ENCODE measurements at regions not wholly inside any gene's neighbourhood (a gene's known extent, or its start where the extent isn't known, plus 50 kb on each side); places are given as distances from the start of the nearest gene placed in this dataset.

DNA sequence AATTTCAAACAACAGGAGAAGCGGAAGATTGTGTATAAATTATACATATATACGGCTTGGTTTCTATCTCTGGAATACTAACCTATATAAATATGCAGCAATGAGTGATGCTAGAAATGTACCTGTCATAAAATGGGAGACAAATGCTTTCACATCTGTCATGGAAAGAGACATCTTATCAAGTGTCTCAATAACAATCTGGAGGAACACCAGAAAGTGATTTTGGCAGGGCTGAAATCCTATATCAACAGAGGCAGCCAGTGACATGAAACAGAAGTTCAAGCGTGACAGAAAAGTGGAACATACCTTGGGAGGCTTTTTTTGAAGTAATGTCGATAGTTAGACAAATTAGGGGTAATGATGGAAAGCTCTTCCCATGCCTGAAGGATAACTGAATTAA, 834.6 kb downstream of the JRKL start:
- no peaks in the 10 kb centered on the region for H3K4me1 ChIP-seq (ENCODE audit: control insufficient read depth, insufficient read depth, low read length)
- no peaks in the 10 kb centered on the region for H3K36me3 ChIP-seq (ENCODE audit: control insufficient read depth in 2 of 2, insufficient read depth in 2 of 2, low read length in 1 of 2)
- H4K20me1 ChIP-seq (ENCODE audit: control insufficient read depth, insufficient read depth) = no peaks in the 10 kb centered on the region
- no peak overlapping the region for H2AFZ ChIP-seq (ENCODE audit: control insufficient read depth, low read depth, low read length)
- H3K4me2 ChIP-seq (ENCODE audit: control insufficient read depth, insufficient read depth) = no peak overlapping the region
- CTCF ChIA-PET = no interaction called here
- no TSS peak for BruUV-seq (replicated peaks)
- intact Hi-C loops (cut with micrococcal nuclease; ENCODE audit: unreplicated experiment) (no loop called here), in situ Hi-C loops (cut with MboI) (no loop called here)
- H3K79me2 ChIP-seq (ENCODE audit: control insufficient read depth, insufficient read depth, low read length) = no peaks in the 10 kb centered on the region
- no peaks in the 10 kb centered on the region for H3K27me3 ChIP-seq (replicated peaks in 1 of 2; ENCODE audit: control insufficient read depth in 2 of 2, insufficient read depth in 2 of 2, low read length in 1 of 2)
- POLR2A ChIA-PET = no interaction called here
- H3K9me3 ChIP-seq (replicated peaks; ENCODE audit: control insufficient read depth, insufficient read depth, low read length) = no peaks in the 10 kb centered on the region
- WGBS (ENCODE audit: insufficient coverage, insufficient replicate concordance, low lambda C conversion rate, missing lambda C conversion rate) = 3% methylated on average over 4 of the region's 4 CpGs
- no peak overlapping the region for H3K4me3 ChIP-seq
- no peak overlapping the region for H3K9ac ChIP-seq (ENCODE audit: control insufficient read depth, insufficient read depth, low read length)
- no peak for TF ChIP-seq IKZF2 (IDR thresholded peaks at IDR 0.05)
- no peak for TF ChIP-seq EED (IDR thresholded peaks at IDR 0.05; ENCODE audit: low read depth)
- TF ChIP-seq, protein P1, sequence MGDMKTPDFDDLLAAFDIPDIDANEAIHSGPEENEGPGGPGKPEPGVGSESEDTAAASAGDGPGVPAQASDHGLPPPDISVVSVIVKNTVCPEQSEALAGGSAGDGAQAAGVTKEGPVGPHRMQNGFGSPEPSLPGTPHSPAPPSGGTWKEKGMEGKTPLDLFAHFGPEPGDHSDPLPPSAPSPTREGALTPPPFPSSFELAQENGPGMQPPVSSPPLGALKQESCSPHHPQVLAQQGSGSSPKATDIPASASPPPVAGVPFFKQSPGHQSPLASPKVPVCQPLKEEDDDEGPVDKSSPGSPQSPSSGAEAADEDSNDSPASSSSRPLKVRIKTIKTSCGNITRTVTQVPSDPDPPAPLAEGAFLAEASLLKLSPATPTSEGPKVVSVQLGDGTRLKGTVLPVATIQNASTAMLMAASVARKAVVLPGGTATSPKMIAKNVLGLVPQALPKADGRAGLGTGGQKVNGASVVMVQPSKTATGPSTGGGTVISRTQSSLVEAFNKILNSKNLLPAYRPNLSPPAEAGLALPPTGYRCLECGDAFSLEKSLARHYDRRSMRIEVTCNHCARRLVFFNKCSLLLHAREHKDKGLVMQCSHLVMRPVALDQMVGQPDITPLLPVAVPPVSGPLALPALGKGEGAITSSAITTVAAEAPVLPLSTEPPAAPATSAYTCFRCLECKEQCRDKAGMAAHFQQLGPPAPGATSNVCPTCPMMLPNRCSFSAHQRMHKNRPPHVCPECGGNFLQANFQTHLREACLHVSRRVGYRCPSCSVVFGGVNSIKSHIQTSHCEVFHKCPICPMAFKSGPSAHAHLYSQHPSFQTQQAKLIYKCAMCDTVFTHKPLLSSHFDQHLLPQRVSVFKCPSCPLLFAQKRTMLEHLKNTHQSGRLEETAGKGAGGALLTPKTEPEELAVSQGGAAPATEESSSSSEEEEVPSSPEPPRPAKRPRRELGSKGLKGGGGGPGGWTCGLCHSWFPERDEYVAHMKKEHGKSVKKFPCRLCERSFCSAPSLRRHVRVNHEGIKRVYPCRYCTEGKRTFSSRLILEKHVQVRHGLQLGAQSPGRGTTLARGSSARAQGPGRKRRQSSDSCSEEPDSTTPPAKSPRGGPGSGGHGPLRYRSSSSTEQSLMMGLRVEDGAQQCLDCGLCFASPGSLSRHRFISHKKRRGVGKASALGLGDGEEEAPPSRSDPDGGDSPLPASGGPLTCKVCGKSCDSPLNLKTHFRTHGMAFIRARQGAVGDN (IDR thresholded peaks at IDR 0.05) = no peak
- TF ChIP-seq, protein P2, sequence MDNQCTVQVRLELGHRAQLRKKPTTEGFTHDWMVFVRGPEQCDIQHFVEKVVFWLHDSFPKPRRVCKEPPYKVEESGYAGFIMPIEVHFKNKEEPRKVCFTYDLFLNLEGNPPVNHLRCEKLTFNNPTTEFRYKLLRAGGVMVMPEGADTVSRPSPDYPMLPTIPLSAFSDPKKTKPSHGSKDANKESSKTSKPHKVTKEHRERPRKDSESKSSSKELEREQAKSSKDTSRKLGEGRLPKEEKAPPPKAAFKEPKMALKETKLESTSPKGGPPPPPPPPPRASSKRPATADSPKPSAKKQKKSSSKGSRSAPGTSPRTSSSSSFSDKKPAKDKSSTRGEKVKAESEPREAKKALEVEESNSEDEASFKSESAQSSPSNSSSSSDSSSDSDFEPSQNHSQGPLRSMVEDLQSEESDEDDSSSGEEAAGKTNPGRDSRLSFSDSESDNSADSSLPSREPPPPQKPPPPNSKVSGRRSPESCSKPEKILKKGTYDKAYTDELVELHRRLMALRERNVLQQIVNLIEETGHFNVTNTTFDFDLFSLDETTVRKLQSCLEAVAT (IDR thresholded peaks at IDR 0.05) = no peak
- no peak for TF ChIP-seq SIN3A (IDR thresholded peaks at IDR 0.05; ENCODE audit: low read depth, low read length)
- no peak for TF ChIP-seq PAX5 (IDR thresholded peaks at IDR 0.05; ENCODE audit: borderline replicate concordance, low read depth, low read length)
- TF ChIP-seq RUNX3 (IDR thresholded peaks at IDR 0.05; ENCODE audit: low read length) = no peak
- no peak for TF ChIP-seq NFIC (IDR thresholded peaks at IDR 0.05; ENCODE audit: low read depth, low read length)
- no peak for TF ChIP-seq RB1 (IDR thresholded peaks at IDR 0.05; ENCODE audit: borderline replicate concordance)
- TF ChIP-seq, protein P3, sequence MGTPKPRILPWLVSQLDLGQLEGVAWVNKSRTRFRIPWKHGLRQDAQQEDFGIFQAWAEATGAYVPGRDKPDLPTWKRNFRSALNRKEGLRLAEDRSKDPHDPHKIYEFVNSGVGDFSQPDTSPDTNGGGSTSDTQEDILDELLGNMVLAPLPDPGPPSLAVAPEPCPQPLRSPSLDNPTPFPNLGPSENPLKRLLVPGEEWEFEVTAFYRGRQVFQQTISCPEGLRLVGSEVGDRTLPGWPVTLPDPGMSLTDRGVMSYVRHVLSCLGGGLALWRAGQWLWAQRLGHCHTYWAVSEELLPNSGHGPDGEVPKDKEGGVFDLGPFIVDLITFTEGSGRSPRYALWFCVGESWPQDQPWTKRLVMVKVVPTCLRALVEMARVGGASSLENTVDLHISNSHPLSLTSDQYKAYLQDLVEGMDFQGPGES (IDR thresholded peaks at IDR 0.05) = no peak
- no peak for TF ChIP-seq NR2C1 (IDR thresholded peaks at IDR 0.05)
- TF ChIP-seq DPF2 (IDR thresholded peaks at IDR 0.05) = no peak
- SMC1A ChIA-PET (ENCODE audit: uncharacterized antibody, unreplicated experiment) = no interaction called here
- DNase-seq (ENCODE audit: low read depth, low spot score) = no peak
- no peak for ATAC-seq
- RAD21 ChIA-PET (ENCODE audit: unreplicated experiment) = no interaction called here
- FAIRE-seq = no peak
- H3K27ac ChIP-seq (ENCODE audit: control insufficient read depth, insufficient read depth) = no peak overlapping the region

Data from GM12878 (cell line).